Smooth muscle cell (in vitro differentiated cells): ENCODE measurements at regions not wholly inside any gene's neighbourhood (a gene's known extent, or its start where the extent isn't known, plus 50 kb on each side); places are given as distances from the start of the nearest gene placed in this dataset.

Experiments
- DNase-seq: peaks from one replicate; lab custom pipeline; 2025; ENCODE audit not compliant: unreplicated experiment; lab: John Stamatoyannopoulos, UW
- H2AFZ ChIP-seq: fragments of 200-600 bp; sonication (generic); 2 replicates; pipeline ENCODE4 v1.6.0; 2016; ENCODE audit warnings: antibody characterized with exemption, low read depth, mild to moderate bottlenecking
- H3F3A ChIP-seq: fragments of 200-600 bp; sonication (generic); 2 replicates; pipeline ENCODE4 v1.6.0; 2017; ENCODE audit warnings: antibody characterized with exemption, low read depth
- H3K27ac ChIP-seq: fragments of 200-600 bp; sonication (generic); 2 replicates; pipeline ENCODE4 v1.5.1; 2016; ENCODE audit warnings: low read depth, mild to moderate bottlenecking
- H3K27me3 ChIP-seq: fragments of 200-600 bp; sonication (generic); 2 replicates; pipeline ENCODE4 v1.6.1; 2016; ENCODE audit warnings: low read depth, mild to moderate bottlenecking
- H3K36me3 ChIP-seq: fragments of 200-600 bp; sonication (generic); 2 replicates; pipeline ENCODE4 v1.5.1; 2016; ENCODE audit warnings: low read depth
- H3K4me1 ChIP-seq: fragments of 200-600 bp; sonication (generic); 2 replicates; pipeline ENCODE4 v1.5.1; 2016; ENCODE audit warnings: low read depth
- H3K4me2 ChIP-seq: fragments of 200-600 bp; sonication (generic); 2 replicates; pipeline ENCODE4 v1.6.0; 2016; ENCODE audit warnings: mild to moderate bottlenecking
- H3K4me3 ChIP-seq: fragments of 200-600 bp; sonication (generic); 2 replicates; pipeline ENCODE4 v1.5.1; 2016; ENCODE audit warnings: mild to moderate bottlenecking
- H3K79me2 ChIP-seq: fragments of 200-600 bp; sonication (generic); 2 replicates; pipeline ENCODE4 v1.6.0; 2016; ENCODE audit warnings: low read depth, mild to moderate bottlenecking
- H3K9ac ChIP-seq: fragments of 200-600 bp; sonication (generic); 2 replicates; pipeline ENCODE4 v1.6.0; 2016; ENCODE audit warnings: low read depth
- H3K9me3 ChIP-seq: fragments of 200-600 bp; sonication (generic); replicated peaks from 2 replicates; pipeline ENCODE4 v1.5.1; 2016; ENCODE audit warnings: low read depth
- H4K20me1 ChIP-seq: fragments of 200-600 bp; sonication (generic); 2 replicates; pipeline ENCODE4 v1.6.0; 2016; ENCODE audit warnings: low read depth
- CTCF ChIP-seq: fragments of 200-600 bp; sonication (generic); IDR thresholded peaks from 2 replicates; pipeline ENCODE4 v1.5.1; 2017; ENCODE audit warnings: borderline replicate concordance, mild to moderate bottlenecking, antibody characterized with exemption; ENCODE audit not compliant: insufficient read depth, poor library complexity, severe bottlenecking
- WGBS: methylation state at CpG from one replicate; pipeline ENCODE4 v1.1.7; 2016; ENCODE audit warnings: low lambda C conversion rate; 5-methylcytosine and 5-hydroxymethylcytosine counted together

- 88% methylated on average over 1 of the region's 1 CpG for WGBS
- no peaks in the 10 kb centered on the region for H3K79me2 ChIP-seq
- no peak for TF ChIP-seq CTCF
- H3K4me3 ChIP-seq, result no peak overlapping the region
- no peak overlapping the region for H3K9ac ChIP-seq
- H3K9me3 ChIP-seq, result no peaks in the 10 kb centered on the region
- no peak for DNase-seq
- H3K4me2 ChIP-seq, result no peak overlapping the region
- no peaks in the 10 kb centered on the region for H3F3A ChIP-seq
- no peak overlapping the region for H2AFZ ChIP-seq
- H4K20me1 ChIP-seq, result no peaks in the 10 kb centered on the region
- no peak overlapping the region for H3K27ac ChIP-seq
- H3K4me1 ChIP-seq, result peaks cover 7% of the 10 kb centered on the region
- no peaks in the 10 kb centered on the region for H3K36me3 ChIP-seq
- H3K27me3 ChIP-seq, result peaks cover 6% of the 10 kb centered on the region
Observed at GRCh38 chr4:11525085-11525484, 96.4 kb upstream of the HS3ST1 start.

GRCh38 chr4:11518754-11519153, 90.1 kb upstream of the HS3ST1 start:
- Histone ChIP-seq H3K36me3 (no peaks in the 10 kb centered on the region), H2AFZ (no peak overlapping the region), H3F3A (no peaks in the 10 kb centered on the region), H3K4me1 (no peaks in the 10 kb centered on the region), H3K27me3 (peaks cover 12% of the 10 kb centered on the region), H3K4me2 (no peak overlapping the region), H3K9ac (no peak overlapping the region), H3K27ac (no peak overlapping the region), H4K20me1 (no peaks in the 10 kb centered on the region), H3K9me3 (no peaks in the 10 kb centered on the region), H3K79me2 (no peaks in the 10 kb centered on the region), H3K4me3 (no peak overlapping the region)
- 85% methylated on average over 1 of the region's 1 CpG for WGBS
- no peak for DNase-seq
- TF ChIP-seq CTCF, result no peak

- peaks cover 6% of the 10 kb centered on the region for H3K27me3 ChIP-seq
- H3K36me3 ChIP-seq, result no peaks in the 10 kb centered on the region
- H3K4me1 ChIP-seq, result no peaks in the 10 kb centered on the region
- no peaks in the 10 kb centered on the region for H3K79me2 ChIP-seq
- no peaks in the 10 kb centered on the region for H3K9me3 ChIP-seq
- H3K9ac ChIP-seq, result no peak overlapping the region
- H3K27ac ChIP-seq, result no peak overlapping the region
- TF ChIP-seq CTCF, result no peak
- no peaks in the 10 kb centered on the region for H4K20me1 ChIP-seq
- WGBS, result 16% methylated on average over 11 of the region's 11 CpGs
- H3K4me3 ChIP-seq, result no peak overlapping the region
- no peaks in the 10 kb centered on the region for H3F3A ChIP-seq
- no peak for DNase-seq
- H3K4me2 ChIP-seq, result peak overlapping the region; percentile 68
- H2AFZ ChIP-seq, result no peak overlapping the region
Observed at GRCh38 chr4:11514779-11515419, 86.2 kb upstream of the HS3ST1 start.

GRCh38 chr4:11514003-11514402, 85.3 kb upstream of the HS3ST1 start:
- H2AFZ ChIP-seq, result no peak overlapping the region
- no peak for TF ChIP-seq CTCF
- WGBS, result 16% methylated on average over 3 of the region's 3 CpGs

More at GRCh38 chr4:11514003-11514402, 85.3 kb upstream of the HS3ST1 start:
- Histone ChIP-seq H3K4me3 (no peak overlapping the region), H3K4me1 (no peaks in the 10 kb centered on the region), H3K9ac (no peak overlapping the region), H3K9me3 (no peaks in the 10 kb centered on the region), H3K27me3 (peaks cover 6% of the 10 kb centered on the region), H3K79me2 (no peaks in the 10 kb centered on the region), H3K36me3 (no peaks in the 10 kb centered on the region), H3K4me2 (peak overlapping the region; percentile 68), H3K27ac (no peak overlapping the region), H3F3A (no peaks in the 10 kb centered on the region), H4K20me1 (no peaks in the 10 kb centered on the region)
- no peak for DNase-seq
